HG03196 (cell line): ENCODE measurements at regions not wholly inside any gene's neighbourhood (a gene's known extent, or its start where the extent isn't known, plus 50 kb on each side); places are given as distances from the start of the nearest gene placed in this dataset.
A peak's percentile ranks its signal among the peaks of the same experiment; 100 is the strongest.

Source experiments
- ATAC-seq: cut with Tn5 transposase; IDR thresholded peaks from one replicate; pipeline ENCODE4 v1.9.1; 2021; ENCODE audit not compliant: unreplicated experiment

GRCh38 chrX:134172588-134173259 is 64.3 kb upstream of the CCDC160 start:
- peak; percentile 47 for ATAC-seq

- ATAC-seq, result no peak
These were observed 63.3 kb upstream of the CCDC160 start for GRCh38 chrX:134173541-134174272.

- no peak for ATAC-seq
These were observed 62.7 kb upstream of the CCDC160 start for GRCh38 chrX:134174273-134174660.

- no peak for ATAC-seq
These were observed 62.1 kb upstream of the CCDC160 start for GRCh38 chrX:134174859-134175258.

GRCh38 chrX:134177527-134177926 is 59.5 kb upstream of the CCDC160 start:
- no peak for ATAC-seq

- ATAC-seq, result no peak
These were observed 56.2 kb upstream of the CCDC160 start for GRCh38 chrX:134180601-134181274.

GRCh38 chrX:134181275-134181660 is 55.7 kb upstream of the CCDC160 start:
- no peak for ATAC-seq

- no peak for ATAC-seq
These were observed 53.3 kb upstream of the CCDC160 start for GRCh38 chrX:134183665-134184064.

GRCh38 chrX:134184936-134185335 is 52.0 kb upstream of the CCDC160 start:
- no peak for ATAC-seq

GRCh38 chrX:134186362-134187121 is 50.4 kb upstream of the CCDC160 start:
- peak; percentile 88 for ATAC-seq
